BLaER1 (cell line): ENCODE measurements at regions not wholly inside any gene's neighbourhood (a gene's known extent, or its start where the extent isn't known, plus 50 kb on each side); places are given as distances from the start of the nearest gene placed in this dataset.

Experiments used
- H3K27ac ChIP-seq: shearing (Covaris generic); formaldehyde crosslinking; 2 replicates; pipeline ENCODE4 v1.8.1; 2022
- H3K27me3 ChIP-seq: shearing (Covaris generic); formaldehyde crosslinking; 2 replicates; pipeline ENCODE4 v1.8.1; 2022
- H3K36me3 ChIP-seq: shearing (Covaris generic); formaldehyde crosslinking; 2 replicates; pipeline ENCODE4 v1.8.1; 2022
- H3K4me1 ChIP-seq: shearing (Covaris generic); formaldehyde crosslinking; 2 replicates; pipeline ENCODE4 v1.8.1; 2022
- H3K4me2 ChIP-seq: shearing (Covaris generic); formaldehyde crosslinking; 2 replicates; pipeline ENCODE4 v1.8.1; 2022
- H3K4me3 ChIP-seq: shearing (Covaris generic); formaldehyde crosslinking; 2 replicates; pipeline ENCODE4 v1.8.1; 2022
- H3K9ac ChIP-seq: shearing (Covaris generic); formaldehyde crosslinking; 2 replicates; pipeline ENCODE4 v1.8.1; 2022
- H3K9me3 ChIP-seq: shearing (Covaris generic); formaldehyde crosslinking; 2 replicates; pipeline ENCODE4 v1.8.1; 2022
- H4K20me1 ChIP-seq: shearing (Covaris generic); formaldehyde crosslinking; 2 replicates; pipeline ENCODE4 v1.8.1; 2022
- Cebpa-rat ChIP-seq: shearing (Covaris generic); IDR thresholded peaks from 2 replicates; pipeline ENCODE4 v1.8.1; 2022

DNA sequence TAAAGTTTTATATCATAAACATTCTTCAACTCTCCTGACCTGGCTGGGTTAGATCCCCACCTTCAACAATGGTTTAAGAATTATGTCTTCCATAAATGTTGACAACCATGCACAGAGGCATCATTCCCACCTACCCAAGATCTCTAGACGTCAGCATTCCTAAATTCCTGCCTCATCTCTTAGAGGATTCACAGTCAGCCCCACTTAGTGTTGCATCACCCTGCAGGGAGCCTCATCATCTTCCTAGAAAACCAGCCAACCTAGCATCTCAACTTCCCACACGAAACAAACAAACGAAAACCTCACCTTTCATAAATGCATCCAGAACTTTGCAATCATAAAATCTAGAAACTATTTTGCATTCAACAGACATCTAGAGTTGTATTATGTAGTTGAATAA lies 816.1 kb upstream of the C9orf72 start:
- no peak for TF ChIP-seq Cebpa-rat
- Histone ChIP-seq H3K27me3 (no peaks in the 10 kb centered on the region), H3K4me1 (peaks cover 5% of the 10 kb centered on the region; the same call in 1 of the 2 replicates), H3K9ac (no peak overlapping the region), H3K4me3 (no peak overlapping the region), H3K27ac (no peak overlapping the region), H4K20me1 (no peaks in the 10 kb centered on the region), H3K36me3 (no peaks in the 10 kb centered on the region), H3K9me3 (peaks cover 8% of the 10 kb centered on the region; the same call in 1 of the 2 replicates), H3K4me2 (no peak overlapping the region)

DNA sequence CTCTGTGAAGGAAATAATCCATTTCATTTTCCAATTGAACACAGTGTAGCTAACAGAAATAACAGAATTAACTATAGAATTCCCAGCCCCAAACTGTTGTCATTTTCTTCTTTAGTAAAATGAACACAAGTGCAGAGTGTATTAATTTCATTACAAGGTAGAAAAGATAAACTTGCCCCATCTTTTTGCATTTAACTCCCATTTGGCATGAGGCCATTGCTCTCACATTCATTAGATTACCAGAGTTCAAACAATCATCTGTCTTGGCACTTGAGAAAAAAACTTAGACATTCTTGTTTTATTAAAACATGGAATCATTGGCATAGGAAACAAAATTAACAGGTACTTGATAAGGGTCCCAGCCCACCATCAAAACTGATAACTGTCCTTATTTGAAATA lies 821.5 kb upstream of the C9orf72 start:
- TF ChIP-seq Cebpa-rat = no peak
- H3K4me3 ChIP-seq = no peak overlapping the region
- no peaks in the 10 kb centered on the region for H3K27me3 ChIP-seq
- no peaks in the 10 kb centered on the region for H3K9me3 ChIP-seq
- H3K36me3 ChIP-seq = no peaks in the 10 kb centered on the region
- no peaks in the 10 kb centered on the region for H4K20me1 ChIP-seq
- no peak overlapping the region for H3K9ac ChIP-seq
- H3K4me2 ChIP-seq = no peak overlapping the region
- no peaks in the 10 kb centered on the region for H3K4me1 ChIP-seq
- no peak overlapping the region for H3K27ac ChIP-seq

DNA sequence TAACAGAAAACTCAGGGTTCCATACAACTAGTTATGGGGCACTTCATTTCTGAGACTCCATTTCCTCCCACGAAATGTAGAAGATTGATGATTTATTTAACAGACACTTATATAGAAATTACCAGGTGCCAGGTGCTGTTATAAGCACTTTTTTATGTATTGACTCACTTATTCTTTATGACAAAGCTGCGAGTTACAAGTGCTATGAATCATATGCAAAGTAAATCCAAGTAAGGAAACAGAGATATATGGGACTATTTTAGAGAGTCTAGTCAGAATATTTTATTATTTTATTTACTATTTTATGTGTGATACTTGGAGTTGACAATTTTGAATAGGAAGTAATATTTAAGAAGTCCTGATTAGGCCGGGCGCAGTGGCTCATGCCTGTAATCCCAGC lies 822.8 kb upstream of the C9orf72 start:
- TF ChIP-seq Cebpa-rat = no peak
- Histone ChIP-seq H3K4me1 (no peaks in the 10 kb centered on the region), H3K4me2 (no peak overlapping the region)

GRCh38 chr9:28407351-28407750 lies 834.1 kb upstream of the C9orf72 start:
- Histone ChIP-seq H3K4me2 (no peak overlapping the region), H3K27me3 (no peaks in the 10 kb centered on the region), H3K4me1 (no peaks in the 10 kb centered on the region), H3K36me3 (no peaks in the 10 kb centered on the region), H3K9ac (no peak overlapping the region), H4K20me1 (no peaks in the 10 kb centered on the region), H3K27ac (no peak overlapping the region), H3K4me3 (no peak overlapping the region), H3K9me3 (no peaks in the 10 kb centered on the region)
- no peak for TF ChIP-seq Cebpa-rat

More for the DNA sequence above, 822.8 kb upstream of the C9orf72 start:
- Histone ChIP-seq H3K27me3 (no peaks in the 10 kb centered on the region), H3K4me3 (no peak overlapping the region), H3K36me3 (no peaks in the 10 kb centered on the region), H4K20me1 (no peaks in the 10 kb centered on the region), H3K9me3 (no peaks in the 10 kb centered on the region), H3K27ac (no peak overlapping the region), H3K9ac (no peak overlapping the region)

GRCh38 chr9:28409919-28410318 lies 836.6 kb upstream of the C9orf72 start:
- no peaks in the 10 kb centered on the region for H3K27me3 ChIP-seq
- H3K4me2 ChIP-seq = no peak overlapping the region
- H3K36me3 ChIP-seq = no peaks in the 10 kb centered on the region
- H4K20me1 ChIP-seq = no peaks in the 10 kb centered on the region
- H3K4me3 ChIP-seq = no peak overlapping the region
- H3K9ac ChIP-seq = no peak overlapping the region
- H3K9me3 ChIP-seq = no peaks in the 10 kb centered on the region
- no peak for TF ChIP-seq Cebpa-rat
- H3K4me1 ChIP-seq = no peaks in the 10 kb centered on the region
- H3K27ac ChIP-seq = no peak overlapping the region

GRCh38 chr9:28410411-28410810 lies 837.1 kb upstream of the C9orf72 start:
- Histone ChIP-seq H3K9me3 (no peaks in the 10 kb centered on the region), H3K36me3 (no peaks in the 10 kb centered on the region), H3K27ac (no peak overlapping the region), H4K20me1 (no peaks in the 10 kb centered on the region), H3K4me1 (no peaks in the 10 kb centered on the region), H3K27me3 (no peaks in the 10 kb centered on the region), H3K4me3 (no peak overlapping the region), H3K4me2 (no peak overlapping the region), H3K9ac (no peak overlapping the region)
- no peak; the same call in 1 of the 2 replicates for TF ChIP-seq Cebpa-rat

GRCh38 chr9:28413471-28413870 lies 840.2 kb upstream of the C9orf72 start:
- no peaks in the 10 kb centered on the region for H3K4me1 ChIP-seq
- H3K9ac ChIP-seq = no peak overlapping the region
- no peaks in the 10 kb centered on the region for H4K20me1 ChIP-seq
- no peak overlapping the region for H3K4me3 ChIP-seq
- H3K27ac ChIP-seq = no peak overlapping the region
- no peaks in the 10 kb centered on the region for H3K36me3 ChIP-seq
- no peaks in the 10 kb centered on the region for H3K27me3 ChIP-seq
- H3K4me2 ChIP-seq = no peak overlapping the region
- no peak for TF ChIP-seq Cebpa-rat
- no peaks in the 10 kb centered on the region for H3K9me3 ChIP-seq

GRCh38 chr9:28423255-28423654 lies 850.0 kb upstream of the C9orf72 start:
- Histone ChIP-seq H3K4me2 (no peak overlapping the region), H3K9me3 (no peaks in the 10 kb centered on the region), H3K4me1 (no peaks in the 10 kb centered on the region), H3K9ac (no peak overlapping the region), H3K27ac (no peak overlapping the region), H3K4me3 (no peak overlapping the region), H3K36me3 (no peaks in the 10 kb centered on the region), H4K20me1 (no peaks in the 10 kb centered on the region), H3K27me3 (no peaks in the 10 kb centered on the region)
- TF ChIP-seq Cebpa-rat = no peak

GRCh38 chr9:28435456-28435855 lies 862.2 kb upstream of the C9orf72 start:
- Histone ChIP-seq H3K36me3 (no peaks in the 10 kb centered on the region), H3K9me3 (no peaks in the 10 kb centered on the region), H3K9ac (no peak overlapping the region), H3K27ac (no peak overlapping the region), H3K4me3 (no peak overlapping the region), H3K4me2 (no peak overlapping the region), H3K27me3 (no peaks in the 10 kb centered on the region), H3K4me1 (no peaks in the 10 kb centered on the region), H4K20me1 (no peaks in the 10 kb centered on the region)
- no peak for TF ChIP-seq Cebpa-rat

DNA sequence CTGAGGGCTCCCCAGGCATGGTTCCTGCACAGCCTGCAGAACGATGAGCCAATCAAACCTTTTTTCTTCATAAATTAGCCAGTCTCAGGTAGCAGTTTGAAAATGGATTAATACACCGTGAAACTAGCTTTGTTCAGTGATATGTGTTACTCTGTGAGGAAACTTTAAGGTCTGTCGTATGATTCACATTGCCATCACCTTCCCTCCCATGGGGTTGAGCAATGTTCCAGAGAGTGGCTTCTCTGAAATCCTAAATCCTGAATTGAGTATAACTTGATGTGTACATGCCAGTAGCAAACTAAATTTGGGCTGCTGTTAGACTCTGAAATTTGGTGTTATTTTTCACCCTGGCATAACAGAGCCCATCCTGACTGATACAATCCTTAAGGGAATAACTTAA lies 866.4 kb upstream of the C9orf72 start:
- Histone ChIP-seq H3K4me3 (no peak overlapping the region), H3K9ac (no peak overlapping the region), H3K27me3 (no peaks in the 10 kb centered on the region), H3K27ac (no peak overlapping the region), H3K9me3 (peaks cover 18% of the 10 kb centered on the region), H3K4me1 (no peaks in the 10 kb centered on the region), H4K20me1 (no peaks in the 10 kb centered on the region), H3K36me3 (no peaks in the 10 kb centered on the region), H3K4me2 (no peak overlapping the region)
- TF ChIP-seq Cebpa-rat = no peak

GRCh38 chr9:28443461-28443860 lies 870.2 kb upstream of the C9orf72 start:
- Histone ChIP-seq H3K4me2 (no peak overlapping the region), H3K27me3 (no peaks in the 10 kb centered on the region), H3K36me3 (no peaks in the 10 kb centered on the region), H4K20me1 (no peaks in the 10 kb centered on the region), H3K27ac (no peak overlapping the region), H3K4me3 (no peak overlapping the region), H3K9me3 (peaks cover 22% of the 10 kb centered on the region), H3K4me1 (no peaks in the 10 kb centered on the region), H3K9ac (no peak overlapping the region)
- TF ChIP-seq Cebpa-rat = no peak
